NCI-H524 treated with DMSO at 0.1 percent for 48 hours (cell line): ENCODE measurements at regions not wholly inside any gene's neighbourhood (a gene's known extent, or its start where the extent isn't known, plus 50 kb on each side); places are given as distances from the start of the nearest gene placed in this dataset.
A peak's percentile ranks its signal among the peaks of the same experiment; 100 is the strongest.
"Not testable (repeated sequence)": the region's sequence is repeated elsewhere in the genome, so short reads cannot be mapped to it uniquely, and the experiment has no call there.

ENCODE experiments used
- DNase-seq: peaks from one replicate; lab custom pipeline; 2025; lab: John Stamatoyannopoulos, UW

DNA sequence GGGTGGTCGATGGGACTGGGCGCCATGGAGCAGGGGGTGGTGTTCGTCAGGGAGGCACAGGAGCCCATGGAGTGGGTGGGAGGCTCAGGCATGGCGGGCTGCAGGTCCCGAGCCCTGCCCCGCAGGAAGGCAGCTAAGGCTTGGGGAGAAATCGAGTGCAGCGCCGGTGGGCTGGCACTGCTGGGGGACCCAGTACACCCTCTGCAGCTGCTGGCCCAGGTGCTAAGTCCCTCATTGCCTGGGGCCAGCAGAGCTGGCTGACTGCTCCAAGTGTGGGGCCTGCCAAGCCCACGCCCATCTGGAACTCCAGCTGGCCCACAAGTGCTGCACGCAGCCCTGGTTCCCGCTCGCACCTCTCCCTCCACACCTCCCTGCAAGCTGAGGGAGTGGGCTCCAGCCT is 1009.6 kb downstream of the TMTC2 start:
- not testable (repeated sequence) for DNase-seq

DNA sequence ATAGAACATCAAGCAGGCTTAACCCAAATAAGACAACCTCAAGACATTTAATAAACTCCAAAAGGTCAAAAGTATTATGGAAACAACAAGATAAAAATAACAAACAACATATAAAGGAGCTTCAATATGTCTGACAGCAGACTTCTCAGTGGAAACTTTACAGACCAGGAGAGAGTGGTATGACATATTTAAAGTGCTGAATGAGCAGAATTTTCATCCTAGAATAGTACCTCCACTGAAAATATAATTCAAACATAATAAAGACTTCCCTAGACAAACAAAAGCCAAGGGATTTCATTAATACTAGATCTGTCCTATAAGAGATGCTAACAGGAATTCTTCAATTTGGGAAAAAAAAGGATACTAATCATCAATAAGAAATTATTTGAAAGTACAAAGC is 1005.0 kb downstream of the TMTC2 start:
- no peak for DNase-seq

DNA sequence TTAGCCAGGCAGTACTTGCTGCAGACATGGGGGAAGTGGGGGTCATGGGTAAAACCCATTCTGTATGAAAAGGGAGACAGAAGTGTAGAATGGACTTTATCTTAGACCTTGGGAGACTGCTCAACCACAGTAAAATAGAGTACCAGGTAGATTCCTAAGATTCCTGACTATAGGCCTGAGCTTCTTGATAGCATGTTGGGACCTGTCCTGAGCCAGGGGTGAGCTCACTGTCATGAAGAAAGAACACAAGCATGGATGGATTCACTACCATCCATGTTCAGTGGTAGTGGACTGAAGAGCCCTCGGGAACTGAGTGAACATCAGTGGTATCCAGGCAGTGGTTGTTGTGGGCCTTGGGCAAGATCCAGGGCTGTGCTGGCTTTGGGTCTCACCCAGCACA is 1003.8 kb downstream of the TMTC2 start:
- no peak for DNase-seq

DNA sequence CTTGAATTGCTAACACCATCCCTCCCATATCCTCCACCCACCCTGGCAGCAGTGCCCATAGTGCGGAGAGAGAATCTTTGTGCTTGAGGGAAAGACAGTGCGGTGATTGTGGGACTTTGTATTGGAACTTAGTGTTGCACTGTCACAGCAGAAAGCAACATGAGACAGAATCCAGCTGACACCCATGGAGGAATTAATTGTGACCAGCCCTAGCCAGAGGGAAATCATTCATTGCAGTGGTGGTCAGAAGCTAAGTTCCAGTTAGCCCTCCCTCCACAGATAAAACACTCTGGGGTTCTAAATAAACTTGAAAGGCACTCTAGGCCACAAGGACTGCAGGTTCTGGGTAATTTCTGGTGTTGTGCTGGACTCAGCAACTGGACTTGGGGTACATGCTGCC is 1002.6 kb downstream of the TMTC2 start:
- DNase-seq: no peak

DNA sequence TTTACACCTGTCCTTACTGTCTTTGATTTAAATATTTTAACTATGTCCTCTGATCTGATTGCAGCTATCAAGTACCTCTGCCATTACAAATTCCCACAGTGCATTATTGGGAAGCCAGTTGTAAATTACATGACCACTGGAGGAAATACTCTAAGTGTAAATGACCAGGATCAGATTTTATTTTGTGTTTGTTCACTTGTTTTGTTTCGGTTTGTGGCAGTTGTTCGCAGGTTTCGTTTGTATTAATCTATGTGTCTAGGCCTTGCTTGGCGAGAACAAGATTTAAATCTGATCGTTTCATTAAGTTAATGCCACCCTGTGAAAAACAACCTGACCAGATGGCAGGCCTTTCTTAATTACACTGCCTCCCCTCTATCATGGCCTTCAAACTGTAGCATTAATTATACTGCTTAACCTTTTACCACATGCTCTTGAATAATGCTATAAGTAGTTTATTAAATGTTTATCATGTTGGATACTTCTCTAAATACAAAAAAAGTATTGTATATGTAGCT is 990.1 kb downstream of the TMTC2 start:
- DNase-seq: peak; percentile 77

DNA sequence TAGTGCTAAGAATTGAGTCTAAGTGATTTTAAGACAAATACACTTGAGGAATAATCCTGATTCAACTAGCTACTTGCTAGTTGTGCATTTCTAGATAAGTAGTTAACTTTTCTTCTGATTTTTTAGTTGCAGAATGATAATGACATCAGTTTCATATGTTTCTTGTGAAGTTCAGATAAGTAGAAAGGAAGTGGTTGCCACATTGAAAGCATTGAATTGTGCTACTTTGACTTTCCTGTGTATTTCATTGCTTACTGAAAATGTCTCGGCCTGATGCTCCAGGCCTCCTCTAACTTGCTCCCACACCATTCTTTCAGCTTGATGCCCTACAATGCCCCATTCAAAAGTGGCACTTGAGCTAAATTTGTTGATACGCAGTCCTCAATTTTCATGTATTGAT is 980.0 kb downstream of the TMTC2 start:
- no peak for DNase-seq

DNA sequence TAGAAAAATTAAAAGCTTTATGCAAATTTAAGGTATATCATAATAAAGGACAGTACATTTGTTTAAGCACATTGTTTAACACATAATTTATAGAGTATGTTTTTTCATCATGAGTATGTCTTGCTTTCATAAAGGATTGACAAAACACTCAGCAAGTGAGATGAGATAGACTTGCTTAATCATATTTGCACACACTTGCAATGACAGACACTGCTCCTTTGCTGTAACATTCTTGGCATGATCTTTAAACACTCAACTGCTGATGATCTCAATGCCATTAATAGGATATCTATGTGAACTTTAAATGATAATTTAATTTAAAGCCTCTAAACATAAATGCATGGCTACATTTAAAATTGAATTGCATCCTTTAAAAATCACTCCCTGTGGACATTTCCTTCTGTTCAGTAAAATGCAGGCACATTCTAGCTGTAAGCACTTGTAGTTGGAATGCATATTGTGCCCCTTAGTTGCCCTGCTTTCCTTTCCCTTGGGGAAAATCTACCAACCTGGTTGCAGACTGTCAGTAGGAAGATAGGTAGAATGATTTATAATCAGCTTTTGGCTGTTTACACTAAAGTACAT is 979.0 kb downstream of the TMTC2 start:
- DNase-seq: no peak

DNA sequence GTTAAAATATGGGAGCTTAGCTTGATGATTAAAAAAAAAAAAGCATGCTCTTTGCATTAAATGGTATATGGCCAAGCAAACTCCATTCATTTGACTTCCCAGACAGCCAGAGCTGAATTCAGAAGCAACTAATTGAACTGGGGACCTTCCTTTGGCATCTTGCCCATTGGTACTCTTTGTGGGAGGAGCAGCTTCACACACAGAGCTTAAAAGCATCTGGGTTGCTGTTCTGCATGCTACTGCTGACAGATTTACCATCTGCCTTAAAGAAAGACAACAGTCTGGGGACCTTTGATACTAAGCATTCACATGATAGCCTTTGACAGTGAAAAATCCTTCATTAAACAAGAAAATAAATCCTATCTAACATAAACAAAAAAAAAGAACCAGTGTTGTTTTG is 977.9 kb downstream of the TMTC2 start:
- peak; percentile 70 for DNase-seq

DNA sequence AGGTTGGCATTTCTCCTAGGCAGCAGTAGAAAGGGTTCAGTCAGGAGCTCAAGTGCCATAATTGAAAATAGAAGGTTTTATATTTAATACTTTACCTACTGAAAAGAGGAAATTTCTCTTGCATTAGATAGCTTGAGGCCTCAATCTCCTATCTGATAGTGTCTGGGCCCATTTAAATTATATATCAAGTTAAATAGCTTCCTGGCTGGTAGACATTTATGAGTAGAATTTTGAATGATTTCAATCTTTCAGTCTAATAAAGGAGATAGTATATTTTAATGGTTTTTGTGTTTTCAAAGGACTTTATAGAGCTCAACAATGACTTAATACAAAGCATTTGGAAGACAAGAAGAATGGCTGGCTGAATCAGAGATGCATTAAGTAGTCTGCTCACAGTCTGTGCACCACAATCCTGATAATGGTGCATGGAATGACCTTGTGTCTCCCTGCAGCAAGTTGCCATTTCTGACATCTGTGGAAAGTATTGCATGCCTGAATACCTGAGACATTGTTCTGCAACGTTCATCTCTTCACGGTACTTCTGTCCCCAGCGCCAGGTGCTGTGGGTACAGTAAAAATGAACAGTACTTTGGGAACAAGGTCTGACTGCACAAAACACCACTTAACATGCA is 974.1 kb downstream of the TMTC2 start:
- DNase-seq: no peak

DNA sequence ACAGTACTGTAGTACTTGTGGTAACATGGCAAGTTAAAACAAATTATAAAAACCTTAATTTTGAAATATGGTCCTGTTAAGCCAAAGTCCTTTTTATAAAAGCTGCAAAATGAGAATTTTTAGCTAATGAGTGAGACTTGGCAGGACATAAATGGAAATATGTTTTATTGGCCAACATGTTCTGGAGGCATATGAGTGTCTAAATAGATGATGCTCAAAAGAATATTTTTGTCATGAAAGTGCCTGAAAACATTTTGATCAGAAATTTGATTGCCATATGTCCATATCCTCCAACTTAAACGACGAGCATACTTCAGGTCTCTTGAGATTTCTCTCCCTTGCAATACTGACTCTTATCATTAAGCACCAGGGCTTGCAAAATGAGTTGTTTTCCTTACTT is 972.6 kb downstream of the TMTC2 start:
- DNase-seq: no peak

DNA sequence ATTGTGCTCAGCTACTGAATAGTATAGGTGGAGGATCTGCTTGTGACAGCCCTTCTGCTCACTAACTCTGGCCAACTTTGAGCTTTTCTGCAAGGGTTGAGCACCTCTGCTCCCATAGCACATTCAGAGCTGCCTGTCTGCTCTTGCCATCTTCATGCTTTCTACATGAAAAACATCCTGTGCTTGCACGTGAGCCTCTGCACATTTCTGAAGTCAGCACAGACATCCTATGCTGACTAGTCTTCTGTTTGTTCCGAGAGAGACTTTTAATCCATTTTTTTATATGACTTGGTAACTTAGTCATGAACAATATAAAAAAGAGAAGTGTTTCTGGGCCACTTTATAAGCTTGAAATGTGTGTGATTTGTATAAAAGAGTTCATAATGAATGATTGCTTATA is 969.3 kb downstream of the TMTC2 start:
- no peak for DNase-seq

DNA sequence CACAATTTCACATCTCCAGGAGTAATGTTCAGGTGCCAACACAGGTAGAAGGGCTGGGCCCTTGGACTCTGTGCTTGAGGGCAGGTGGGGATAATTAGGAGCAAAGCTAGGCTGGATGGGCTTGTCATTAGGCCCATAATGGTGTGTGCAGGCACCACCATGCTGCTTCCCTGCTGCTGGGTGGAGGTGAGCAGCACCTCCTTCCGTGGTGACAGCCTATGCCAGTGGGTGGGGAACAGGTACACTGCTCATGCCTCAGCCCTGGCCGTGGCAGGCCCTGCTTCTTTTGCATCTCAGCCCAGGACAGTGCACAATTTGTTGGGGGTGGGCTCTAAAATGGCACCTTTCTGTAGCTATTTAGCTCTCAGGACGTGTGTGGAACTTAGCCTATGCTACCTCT is 955.5 kb downstream of the TMTC2 start:
- no peak for DNase-seq

DNA sequence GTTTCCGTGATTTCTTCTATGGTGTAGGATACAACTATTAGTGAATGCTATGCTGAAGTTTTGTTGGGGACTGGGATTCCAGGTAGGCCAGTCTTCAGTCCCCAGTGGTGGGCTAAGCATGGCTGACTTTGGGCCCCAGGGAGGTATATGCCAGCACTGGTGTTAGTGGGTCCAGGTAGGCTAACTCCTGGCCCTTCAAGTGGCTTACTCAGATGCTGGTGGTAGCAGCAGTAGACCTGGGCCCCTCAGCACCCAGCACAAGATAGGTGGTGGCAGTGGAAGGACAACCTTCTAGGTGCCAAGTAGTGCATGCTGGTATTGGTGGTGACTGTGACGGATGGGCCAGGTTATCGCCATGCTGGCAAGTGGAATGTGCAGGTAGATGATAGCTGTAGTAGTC is 955.1 kb downstream of the TMTC2 start:
- DNase-seq: no peak

DNA sequence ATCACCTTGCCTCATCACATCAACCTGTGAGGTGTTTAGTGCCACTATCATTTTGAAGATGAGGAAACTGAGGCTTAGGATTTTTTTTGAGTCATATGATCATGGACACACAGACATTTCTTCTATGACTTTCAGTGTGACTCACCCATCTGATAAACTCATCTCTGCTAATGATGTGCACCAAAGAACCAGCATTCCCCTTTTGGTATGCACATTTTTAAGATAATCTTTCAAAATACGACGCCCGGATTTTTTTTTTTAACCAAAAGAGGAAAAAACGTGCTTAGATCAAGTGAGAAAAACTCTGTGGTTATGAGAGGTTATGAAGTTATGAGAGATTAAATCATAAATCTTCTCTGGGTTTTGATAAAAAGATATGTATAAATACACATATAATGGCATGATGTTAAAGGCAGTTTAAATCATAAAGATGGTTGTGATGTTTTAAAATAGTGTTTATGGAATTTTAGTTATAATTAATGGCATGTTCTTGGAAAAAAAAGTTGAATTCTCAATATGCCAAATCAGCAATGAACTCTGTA is 948.1 kb downstream of the TMTC2 start:
- no peak for DNase-seq

DNA sequence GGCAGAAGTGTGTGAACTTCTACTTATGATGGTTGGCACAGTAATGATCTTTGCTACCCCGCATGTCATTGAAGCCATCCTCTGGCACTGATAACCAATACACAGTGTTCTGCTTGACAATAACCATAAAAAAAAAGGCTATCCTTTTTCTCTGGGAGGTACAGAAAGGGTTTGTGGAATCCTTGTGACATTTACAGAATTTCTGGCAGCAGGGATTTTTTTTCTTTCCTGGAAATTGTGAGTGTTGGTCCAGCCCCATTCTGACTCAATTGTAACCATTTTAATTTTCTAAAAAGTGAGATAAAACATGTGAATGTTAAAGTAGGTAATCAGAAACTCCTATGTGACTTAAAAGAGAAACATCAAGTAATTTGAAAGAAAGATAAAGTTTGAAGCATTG is 943.8 kb downstream of the TMTC2 start:
- no peak for DNase-seq

DNA sequence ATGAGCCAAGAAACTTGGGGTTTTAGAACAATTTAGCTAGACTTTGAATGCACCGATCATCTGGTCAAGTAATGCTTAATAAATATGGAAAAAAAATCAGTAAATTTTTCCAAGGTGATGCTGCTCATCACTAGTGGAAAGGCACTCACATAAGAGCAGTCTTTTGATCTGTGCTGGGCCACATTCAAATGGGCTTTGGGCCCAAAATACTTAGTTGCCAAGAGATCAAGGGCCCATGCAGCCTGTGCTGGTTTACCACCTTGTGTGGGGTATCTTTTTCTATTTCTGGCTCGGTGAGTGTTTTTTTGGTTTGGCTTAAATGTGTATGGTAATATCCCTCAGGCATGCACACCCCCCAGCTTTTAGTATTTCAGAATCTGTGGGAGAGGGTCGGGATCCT is 943.2 kb downstream of the TMTC2 start:
- no peak for DNase-seq

DNA sequence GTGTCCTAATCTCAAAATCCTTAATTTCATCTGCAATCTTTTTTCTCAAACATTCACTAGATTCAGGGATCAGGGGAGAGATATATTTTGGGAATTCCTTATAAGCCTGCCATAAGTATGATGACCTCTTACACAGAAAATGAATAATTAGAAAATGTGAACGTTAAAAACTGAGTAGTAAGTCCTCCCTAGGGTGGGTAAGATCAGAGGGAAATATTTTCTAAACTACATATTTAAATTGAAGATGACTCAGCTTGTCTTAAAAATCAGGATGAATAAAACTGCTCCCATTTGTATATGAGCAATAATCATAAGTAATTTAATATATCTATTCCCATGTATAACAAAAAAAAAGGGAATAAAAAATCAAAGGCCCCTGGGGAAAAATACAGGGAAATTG is 935.5 kb downstream of the TMTC2 start:
- DNase-seq: no peak

DNA sequence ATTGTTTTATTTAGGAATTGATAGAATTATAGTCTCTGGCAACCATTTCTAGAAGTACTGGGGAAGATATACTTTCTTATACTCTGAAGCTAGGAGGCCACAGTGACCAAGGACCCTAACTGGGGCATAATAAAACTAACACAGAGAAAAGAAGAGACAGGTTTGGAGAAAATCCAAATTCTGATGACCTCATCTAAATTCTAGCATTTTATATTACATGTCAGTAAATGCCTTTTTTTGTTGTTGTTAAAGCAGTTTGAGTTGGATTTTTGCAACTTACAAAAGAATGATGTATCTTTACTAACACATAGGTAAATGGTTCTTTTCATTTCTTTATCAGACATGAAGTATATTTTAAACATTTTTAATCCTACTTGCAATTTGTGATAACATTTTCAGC is 933.3 kb downstream of the TMTC2 start:
- DNase-seq: no peak

DNA sequence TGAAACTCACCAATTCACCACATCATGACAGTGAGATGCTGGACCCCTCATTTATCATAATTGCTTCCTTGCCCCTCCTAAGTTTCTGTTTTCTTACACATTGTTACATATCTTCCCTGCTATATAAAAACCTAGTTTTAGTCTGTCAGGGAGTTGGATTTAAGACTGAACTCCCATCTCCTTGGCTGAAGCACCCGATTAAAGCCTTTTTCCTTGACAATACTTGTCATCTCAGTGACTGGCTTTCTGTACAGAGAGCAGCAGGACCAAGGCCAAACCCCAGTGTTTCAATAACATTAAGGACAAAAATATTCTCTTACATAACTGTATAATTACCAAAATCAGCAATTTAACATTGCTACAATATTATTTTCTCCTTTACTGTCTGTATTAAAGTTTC is 928.4 kb downstream of the TMTC2 start:
- DNase-seq: no peak

DNA sequence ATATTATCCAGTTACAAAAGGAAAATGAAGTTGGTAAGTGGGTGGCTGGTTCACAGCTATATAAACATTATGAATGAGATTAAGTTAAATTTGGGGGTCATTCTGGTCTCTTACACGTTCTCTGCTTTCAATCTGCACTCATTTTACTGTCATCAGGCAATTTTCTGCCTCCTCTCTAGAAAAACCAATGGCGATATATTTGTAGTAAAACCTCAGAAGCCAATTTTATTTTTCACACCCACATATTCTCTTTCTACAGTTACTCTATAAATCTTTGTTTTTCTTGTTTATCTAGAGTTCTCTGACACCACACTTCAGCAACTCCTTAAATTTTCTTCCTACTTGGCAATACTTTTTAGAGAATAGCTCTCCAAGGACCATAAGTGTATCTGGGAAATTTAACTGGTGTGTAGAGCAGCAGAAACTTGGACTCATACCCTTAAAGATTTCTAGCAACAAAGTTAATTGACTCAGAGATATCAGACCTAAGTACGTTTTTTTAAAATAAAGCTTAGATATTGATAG is 926.9 kb downstream of the TMTC2 start:
- DNase-seq: no peak

DNA sequence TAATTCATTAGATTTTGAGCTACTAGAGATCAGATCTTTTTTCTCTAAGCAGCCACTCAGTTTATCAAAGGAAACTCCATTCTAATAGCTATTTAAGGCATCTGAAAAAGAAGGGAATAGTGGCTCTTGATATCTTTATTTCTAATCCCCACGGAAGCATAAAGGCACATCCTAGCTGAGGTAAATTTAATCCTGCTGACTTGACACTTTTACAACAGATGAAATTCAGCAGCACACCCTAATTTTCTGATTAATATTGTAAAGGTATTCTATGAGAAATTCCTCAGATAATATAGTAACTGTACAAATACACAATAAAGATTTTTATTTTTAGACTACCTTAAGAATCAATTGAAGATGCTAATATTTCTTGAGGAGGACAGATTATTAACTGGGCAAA is 916.4 kb downstream of the TMTC2 start:
- DNase-seq: no peak

DNA sequence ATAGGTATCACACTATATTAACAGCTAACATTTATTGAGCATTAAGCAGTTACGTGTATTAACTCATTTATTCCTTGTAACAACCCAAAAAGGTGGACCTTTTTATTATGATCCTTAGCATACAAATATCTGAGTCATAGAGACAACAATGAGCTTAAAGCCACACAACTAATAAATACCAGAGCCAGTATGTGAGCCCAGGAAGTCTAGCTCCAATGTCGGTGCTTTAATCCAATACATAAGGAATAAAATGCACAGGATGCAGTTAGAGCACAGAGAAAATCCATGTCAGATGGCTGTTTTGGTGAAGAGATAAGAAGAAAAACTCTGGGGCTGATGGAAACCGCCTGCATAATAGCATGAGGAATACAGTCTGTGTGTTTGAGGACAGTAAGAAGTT is 888.6 kb downstream of the TMTC2 start:
- no peak for DNase-seq

DNA sequence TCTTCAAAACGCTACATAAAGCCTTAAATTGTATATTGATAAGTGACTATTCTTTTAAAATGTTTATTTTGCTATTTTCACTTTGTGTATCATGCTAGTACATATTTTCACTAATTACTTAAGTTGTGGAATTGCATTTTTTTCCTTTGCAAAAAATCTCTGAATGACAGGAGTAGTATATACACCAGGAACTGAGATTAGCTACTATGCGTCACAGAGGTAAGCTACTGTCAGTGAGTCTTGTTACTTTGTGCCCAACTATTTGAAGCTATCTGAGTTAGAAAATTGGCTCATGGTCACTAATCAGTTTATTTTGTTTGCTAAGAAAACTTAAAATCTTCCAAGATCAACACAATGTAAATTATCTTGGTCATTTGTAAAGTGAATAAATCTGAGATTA is 887.4 kb downstream of the TMTC2 start:
- DNase-seq: no peak

DNA sequence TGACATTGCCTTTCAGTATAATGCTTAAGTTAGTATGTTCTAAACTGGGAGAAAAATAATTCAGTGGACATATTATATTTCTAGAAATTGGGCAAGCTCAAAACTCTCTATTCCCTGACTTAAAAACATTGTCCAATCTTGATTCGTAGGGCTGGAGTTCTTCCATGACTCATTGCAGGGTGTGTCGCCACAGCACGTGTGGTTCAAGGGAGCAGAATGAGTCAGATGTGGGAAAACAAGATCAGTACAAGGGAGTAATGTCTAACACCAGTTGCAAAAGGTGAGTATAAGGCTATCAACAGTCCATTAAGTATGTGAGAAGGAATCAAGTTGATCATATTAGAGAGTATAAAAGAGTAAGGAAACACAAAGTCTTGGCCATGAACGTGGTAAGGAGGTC is 887.0 kb downstream of the TMTC2 start:
- no peak for DNase-seq
